Liver (tissue), 8 donors: ENCODE measurements at regions not wholly inside any gene's neighbourhood (a gene's known extent, or its start where the extent isn't known, plus 50 kb on each side); places are given as distances from the start of the nearest gene placed in this dataset.

Experiments
- DNase-seq: peaks from one replicate; pipeline ENCODE4 v3.0.0-alpha.2; 2017; ENCODE audit warnings: low spot score
- H3K27ac ChIP-seq, 2 donors: one replicate each; pipeline ENCODE4 v1.7.0; 2013; ENCODE audit warnings: inconsistent platforms in 2 of 2, low read length in 2 of 2, control low read depth in 1 of 2, low read depth in 1 of 2, mild to moderate bottlenecking in 1 of 2
- H3K27me3 ChIP-seq, 4 donors: one replicate each; pipeline versions ENCODE4 v1.6.1 to v1.7.0; 2013; ENCODE audit warnings: low read length in 3 of 4, inconsistent platforms in 1 of 4, mild to moderate bottlenecking in 1 of 4, moderate library complexity in 1 of 4; ENCODE audit not compliant: control insufficient read depth in 4 of 4, insufficient read depth in 4 of 4
- H3K36me3 ChIP-seq, 4 donors: one replicate each; pipeline versions ENCODE4 v1.6.1 to v1.7.0; 2013; ENCODE audit warnings: low read length in 3 of 4, mild to moderate bottlenecking in 3 of 4, low read depth in 1 of 4, moderate library complexity in 1 of 4; ENCODE audit not compliant: control insufficient read depth in 4 of 4, insufficient read depth in 3 of 4
- H3K4me1 ChIP-seq, 4 donors: one replicate each; pipeline versions ENCODE4 v1.6.1 to v1.7.0; 2013; ENCODE audit warnings: low read length in 3 of 4, mild to moderate bottlenecking in 3 of 4, moderate library complexity in 1 of 4; ENCODE audit not compliant: control insufficient read depth in 4 of 4, insufficient read depth in 4 of 4
- H3K4me3 ChIP-seq, 3 donors: one replicate each; pipeline versions ENCODE4 v1.6.1 to v1.7.0; 2013; ENCODE audit warnings: low read length in 3 of 3, control low read depth in 1 of 3, low read depth in 1 of 3, mild to moderate bottlenecking in 1 of 3
- H3K9ac ChIP-seq, 2 donors: one replicate each; pipeline ENCODE4 v1.7.0; 2013; ENCODE audit warnings: low read length in 2 of 2, mild to moderate bottlenecking in 2 of 2, moderate library complexity in 2 of 2, control low read depth in 1 of 2, low read depth in 1 of 2
- H3K9me3 ChIP-seq, 4 donors: one replicate each; pipeline versions ENCODE4 v1.6.1 to v1.7.0; 2013; ENCODE audit warnings: low read length in 3 of 4; ENCODE audit not compliant: control insufficient read depth in 4 of 4
- CTCF ChIP-seq: fragments of 150-350 bp; IDR thresholded peaks from 2 replicates; pipeline ENCODE4 v1.5.1; 2017; ENCODE audit warnings: improper control_type of control experiment, low read depth, low read length; ENCODE audit not compliant: missing input control
- FOXA1 ChIP-seq: IDR thresholded peaks from 2 replicates; pipeline ENCODE4 v1.6.1; 2016; ENCODE audit warnings: antibody characterized with exemption
- GABPA ChIP-seq, 2 donors: IDR thresholded peaks in 1 of 2; conservative IDR thresholded peaks in 1 of 2; 2 replicates each; pipeline ENCODE4 v1.6.1; 2016; ENCODE audit warnings: antibody characterized with exemption in 2 of 2, mild to moderate bottlenecking in 1 of 2, moderate library complexity in 1 of 2
- HNF4A ChIP-seq, 2 donors: conservative IDR thresholded peaks; 2 replicates each; pipeline ENCODE4 v1.6.1; 2016; ENCODE audit warnings: antibody characterized with exemption in 2 of 2, mild to moderate bottlenecking in 2 of 2
- HNF4G ChIP-seq: IDR thresholded peaks from 2 replicates; pipeline ENCODE4 v1.6.1; 2016; ENCODE audit warnings: antibody characterized with exemption
- MAX ChIP-seq: IDR thresholded peaks from 2 replicates; pipeline ENCODE4 v1.6.1; 2016; ENCODE audit warnings: antibody characterized with exemption
- RAD21 ChIP-seq, 2 donors: IDR thresholded peaks; 2 replicates each; pipeline ENCODE4 v1.6.1; 2016; ENCODE audit warnings: antibody characterized with exemption in 2 of 2, mild to moderate bottlenecking in 2 of 2
- REST ChIP-seq: IDR thresholded peaks from 2 replicates; pipeline ENCODE4 v1.6.1; 2016; ENCODE audit warnings: antibody characterized with exemption, mild to moderate bottlenecking
- RXRA ChIP-seq, 2 donors: IDR thresholded peaks; 2 replicates each; pipeline ENCODE4 v1.6.1; 2017 to 2018; ENCODE audit warnings: antibody characterized with exemption in 2 of 2, mild to moderate bottlenecking in 1 of 2
- SP1 ChIP-seq: IDR thresholded peaks from 2 replicates; pipeline ENCODE4 v1.6.1; 2018; ENCODE audit warnings: antibody characterized with exemption, mild to moderate bottlenecking
- YY1 ChIP-seq: IDR thresholded peaks from 2 replicates; pipeline ENCODE4 v1.6.1; 2016; ENCODE audit warnings: antibody characterized with exemption, mild to moderate bottlenecking
- ZBTB33 ChIP-seq: IDR thresholded peaks from 2 replicates; pipeline ENCODE4 v1.6.1; 2016; ENCODE audit warnings: antibody characterized with exemption
- WGBS: extraction: QIAGEN DNeasy Blood & Tissue Kit; methylation state at CpG from one replicate; pipeline ENCODE4 v1.1.7; 2013; 5-methylcytosine and 5-hydroxymethylcytosine counted together
- TF ChIP-seq, protein P1 (sequence below): IDR thresholded peaks from 2 replicates; pipeline ENCODE4 v1.6.1; 2016; ENCODE audit warnings: antibody characterized with exemption
- donor health status: healthy.
- donor health status: healthy.
- donor health status: healthy.
- donor health status: healthy.
- donor health status: healthy.

- TF ChIP-seq RAD21 (IDR thresholded peaks at IDR 0.05) (no peak), RXRA (IDR thresholded peaks at IDR 0.05) (no peak)
These were observed 174.2 kb upstream of the PARP11 start (continued) for GRCh38 chr12:4047421-4047820.

- no peak for TF ChIP-seq REST
- no peak for TF ChIP-seq MAX
- no peak for TF ChIP-seq RXRA (IDR thresholded peaks at IDR 0.05)
- TF ChIP-seq CTCF: no peak
- no peak for TF ChIP-seq HNF4G
- no peak for TF ChIP-seq YY1
- no peak for TF ChIP-seq ZBTB33
- TF ChIP-seq, protein P1, sequence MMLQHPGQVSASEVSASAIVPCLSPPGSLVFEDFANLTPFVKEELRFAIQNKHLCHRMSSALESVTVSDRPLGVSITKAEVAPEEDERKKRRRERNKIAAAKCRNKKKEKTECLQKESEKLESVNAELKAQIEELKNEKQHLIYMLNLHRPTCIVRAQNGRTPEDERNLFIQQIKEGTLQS: no peak
- TF ChIP-seq FOXA1: no peak
- TF ChIP-seq HNF4A (conservative IDR thresholded peaks at IDR 0.05): no peak
- TF ChIP-seq SP1: no peak
- TF ChIP-seq GABPA (IDR thresholded peaks at IDR 0.05 in 1 of 2, conservative IDR thresholded peaks at IDR 0.05 in 1 of 2): no peak
- Histone ChIP-seq H3K27me3 (peaks cover 0 to 3% (median 0%) of the 10 kb centered on the region in 4 donors), H3K36me3 (no peaks in the 10 kb centered on the region), H3K9me3 (no peaks in the 10 kb centered on the region), H3K4me3 (no peak overlapping the region), H3K9ac (no peak overlapping the region), H3K27ac (no peak overlapping the region), H3K4me1 (no peaks in the 10 kb centered on the region)
- 65% methylated on average over 6 of the region's 6 CpGs for WGBS
- DNase-seq: no peak
These were observed 173.3 kb upstream of the PARP11 start for GRCh38 chr12:4046495-4046840.
